ENCODE measurements at regions not wholly inside any gene's neighbourhood (a gene's known extent, or its start where the extent isn't known, plus 50 kb on each side); places are given as distances from the start of the nearest gene placed in this dataset.

- no peak for TF ChIP-seq CTCF (IDR thresholded peaks at IDR 0.05)
- H3K27me3 Mint-ChIP-seq, result no peaks in the 10 kb centered on the region
- CTCF ChIA-PET, result no interaction called here
- intact Hi-C loops (cut with micrococcal nuclease), result no loop called here
- ATAC-seq, result no peak
- H3K27ac Mint-ChIP-seq, result no peak overlapping the region
- POLR2A ChIA-PET, result no interaction called here
- no peaks in the 10 kb centered on the region for H3K4me1 Mint-ChIP-seq (ENCODE audit: low read depth)
- DNase-seq, result no peak
- peaks cover 8% of the 10 kb centered on the region for H3K9me3 Mint-ChIP-seq
- no peaks in the 10 kb centered on the region for H3K36me3 Mint-ChIP-seq (ENCODE audit: low read depth)
- H3K4me3 Mint-ChIP-seq, result no peak overlapping the region
Observed at GRCh38 chr5:4081466-4081865, 485.8 kb downstream of the IRX1 start.

GRCh38 chr5:4082966-4083564 is 487.4 kb downstream of the IRX1 start:
- Mint-ChIP-seq H3K27me3 (no peaks in the 10 kb centered on the region), H3K9me3 (peaks cover 8% of the 10 kb centered on the region), H3K27ac (no peak overlapping the region), H3K36me3 (ENCODE audit: low read depth) (no peaks in the 10 kb centered on the region), H3K4me1 (ENCODE audit: low read depth) (no peaks in the 10 kb centered on the region), H3K4me3 (no peak overlapping the region)
- POLR2A ChIA-PET, result no interaction called here
- no peak for DNase-seq
- intact Hi-C loops (cut with micrococcal nuclease), result no loop called here
- TF ChIP-seq CTCF (IDR thresholded peaks at IDR 0.05), result no peak
- ATAC-seq, result no peak
- CTCF ChIA-PET, result no interaction called here

GRCh38 chr5:4083591-4084337 is 488.1 kb downstream of the IRX1 start:
- peaks cover 8% of the 10 kb centered on the region for H3K9me3 Mint-ChIP-seq
- no peak for TF ChIP-seq CTCF (IDR thresholded peaks at IDR 0.05)
- no peaks in the 10 kb centered on the region for H3K36me3 Mint-ChIP-seq (ENCODE audit: low read depth)
- DNase-seq, result no peak
- POLR2A ChIA-PET, result no interaction called here
- intact Hi-C loops (cut with micrococcal nuclease), result no loop called here
- no peak for ATAC-seq
- H3K27me3 Mint-ChIP-seq, result no peaks in the 10 kb centered on the region
- H3K27ac Mint-ChIP-seq, result no peak overlapping the region
- H3K4me3 Mint-ChIP-seq, result no peak overlapping the region
- no peaks in the 10 kb centered on the region for H3K4me1 Mint-ChIP-seq (ENCODE audit: low read depth)
- CTCF ChIA-PET, result no interaction called here

GRCh38 chr5:4086081-4086480 is 490.4 kb downstream of the IRX1 start:
- Mint-ChIP-seq H3K27me3 (no peaks in the 10 kb centered on the region), H3K4me3 (no peak overlapping the region), H3K27ac (no peak overlapping the region), H3K9me3 (no peaks in the 10 kb centered on the region), H3K36me3 (ENCODE audit: low read depth) (no peaks in the 10 kb centered on the region), H3K4me1 (ENCODE audit: low read depth) (no peaks in the 10 kb centered on the region)
- POLR2A ChIA-PET, result no interaction called here
- no peak for DNase-seq
- ATAC-seq, result no peak
- intact Hi-C loops (cut with micrococcal nuclease), result no loop called here
- CTCF ChIA-PET, result no interaction called here
- TF ChIP-seq CTCF (IDR thresholded peaks at IDR 0.05), result no peak

GRCh38 chr5:4087110-4087509 is 491.5 kb downstream of the IRX1 start:
- ChIA-PET POLR2A (no interaction called here), CTCF (no interaction called here)
- TF ChIP-seq CTCF (IDR thresholded peaks at IDR 0.05), result no peak

More at GRCh38 chr5:4087110-4087509, 491.5 kb downstream of the IRX1 start:
- no peak overlapping the region for H3K4me3 Mint-ChIP-seq
- DNase-seq (no peak), ATAC-seq (no peak)
- H3K9me3 Mint-ChIP-seq, result no peaks in the 10 kb centered on the region
- H3K4me1 Mint-ChIP-seq (ENCODE audit: low read depth), result no peaks in the 10 kb centered on the region
- no peaks in the 10 kb centered on the region for H3K27me3 Mint-ChIP-seq
- H3K27ac Mint-ChIP-seq, result no peak overlapping the region
- H3K36me3 Mint-ChIP-seq (ENCODE audit: low read depth), result no peaks in the 10 kb centered on the region
- intact Hi-C loops (cut with micrococcal nuclease), result no loop called here
